Mesenchymal stem cell (in vitro differentiated cells and primary cell): ENCODE measurements at regions not wholly inside any gene's neighbourhood (a gene's known extent, or its start where the extent isn't known, plus 50 kb on each side); places are given as distances from the start of the nearest gene placed in this dataset.

Source experiments
- DNase-seq: peaks from one replicate; pipeline ENCODE4 v3.0.0-alpha.2; 2013
- H2AFZ ChIP-seq: one replicate; pipeline ENCODE4 v1.6.1; 2013; ENCODE audit warnings: low read depth, mild to moderate bottlenecking, control low read depth, inconsistent platforms, low read length, moderate library complexity
- H2AK5ac ChIP-seq: 2 replicates; pipeline ENCODE4 v1.6.1; 2013; ENCODE audit warnings: low read length, moderate library complexity, mild to moderate bottlenecking, inconsistent platforms; ENCODE audit not compliant: severe bottlenecking
- H2BK120ac ChIP-seq: one replicate; pipeline ENCODE4 v1.6.1; 2013; ENCODE audit warnings: low read depth, mild to moderate bottlenecking, inconsistent platforms, low read length, moderate library complexity
- H2BK12ac ChIP-seq, 2 experiments: one replicate each; pipeline ENCODE4 v1.6.1; 2013; ENCODE audit warnings: inconsistent platforms in 2 of 2, low read length in 2 of 2, mild to moderate bottlenecking in 2 of 2, moderate library complexity in 2 of 2, control low read depth in 1 of 2
- H2BK15ac ChIP-seq: one replicate; pipeline ENCODE4 v1.6.1; 2013; ENCODE audit warnings: mild to moderate bottlenecking, low read depth, inconsistent platforms; ENCODE audit not compliant: poor library complexity, severe bottlenecking
- H2BK5ac ChIP-seq: 2 replicates; pipeline ENCODE4 v1.6.1; 2013; ENCODE audit warnings: low read depth, mild to moderate bottlenecking, low read length, control low read depth, inconsistent platforms; ENCODE audit not compliant: poor library complexity, severe bottlenecking
- H3K14ac ChIP-seq, 2 experiments: one replicate each; pipeline ENCODE4 v1.6.1; 2013; ENCODE audit warnings: inconsistent platforms in 2 of 2, low read length in 2 of 2, control low read depth in 1 of 2, mild to moderate bottlenecking in 1 of 2, moderate library complexity in 1 of 2
- H3K18ac ChIP-seq, 2 experiments: one replicate each; pipeline ENCODE4 v1.6.1; 2013; ENCODE audit warnings: inconsistent platforms in 2 of 2, low read length in 2 of 2, control low read depth in 1 of 2, low read depth in 1 of 2, mild to moderate bottlenecking in 1 of 2
- H3K23ac ChIP-seq, 2 experiments: one replicate each; pipeline ENCODE4 v1.6.1; 2013; ENCODE audit warnings: inconsistent platforms in 2 of 2, low read length in 2 of 2, mild to moderate bottlenecking in 2 of 2, moderate library complexity in 2 of 2, control low read depth in 1 of 2
- H3K27ac ChIP-seq: 2 replicates; pipeline ENCODE4 v1.5.1; 2013; ENCODE audit warnings: mild to moderate bottlenecking, moderate library complexity, low read length, control low read depth, inconsistent platforms; ENCODE audit not compliant: poor library complexity, severe bottlenecking
- H3K27me3 ChIP-seq, 2 experiments: 2 replicates each; pipeline versions ENCODE4 v1.6.1 to v1.7.0; 2013; ENCODE audit warnings: low read length in 2 of 2, mild to moderate bottlenecking in 2 of 2, moderate library complexity in 2 of 2, control low read depth in 1 of 2, inconsistent platforms in 1 of 2; ENCODE audit not compliant: control insufficient read depth in 1 of 2, insufficient read depth in 1 of 2
- H3K36me3 ChIP-seq, 2 experiments: 2 replicates each; pipeline versions ENCODE4 v1.6.1 to v1.7.0; 2013; ENCODE audit warnings: low read length in 2 of 2, control low read depth in 1 of 2, inconsistent platforms in 1 of 2, low read depth in 1 of 2, mild to moderate bottlenecking in 1 of 2; ENCODE audit not compliant: insufficient read depth in 2 of 2, control insufficient read depth in 1 of 2
- H3K4ac ChIP-seq, 2 experiments: one replicate each; pipeline ENCODE4 v1.6.1; 2013; ENCODE audit warnings: inconsistent platforms in 2 of 2, low read length in 2 of 2, mild to moderate bottlenecking in 2 of 2, moderate library complexity in 2 of 2, control low read depth in 1 of 2, low read depth in 1 of 2
- H3K4me1 ChIP-seq: 2 replicates; pipeline ENCODE4 v1.6.1; 2013; ENCODE audit warnings: low read depth, low read length, control low read depth; ENCODE audit not compliant: control insufficient read depth, insufficient read depth
- H3K4me2 ChIP-seq: 2 replicates; pipeline ENCODE4 v1.6.1; 2013; ENCODE audit warnings: low read length, mild to moderate bottlenecking, inconsistent platforms; ENCODE audit not compliant: poor library complexity, severe bottlenecking
- H3K4me3 ChIP-seq, 2 experiments: 2 replicates each; pipeline versions ENCODE4 v1.5.1 to v1.7.0; 2013; ENCODE audit warnings: low read length in 2 of 2, mild to moderate bottlenecking in 2 of 2, control low read depth in 1 of 2, low read depth in 1 of 2; ENCODE audit not compliant: insufficient read depth in 1 of 2
- H3K79me1 ChIP-seq: replicated peaks from 2 replicates; pipeline ENCODE4 v1.6.1; 2013; ENCODE audit warnings: mild to moderate bottlenecking, control low read depth, low read length, inconsistent platforms; ENCODE audit not compliant: poor library complexity, severe bottlenecking
- H3K9ac ChIP-seq: 2 replicates; pipeline ENCODE4 v1.7.0; 2013; ENCODE audit warnings: mild to moderate bottlenecking, low read length, moderate library complexity
- H3K9me3 ChIP-seq: 2 replicates; pipeline ENCODE4 v1.7.0; 2013; ENCODE audit warnings: mild to moderate bottlenecking, low read length; ENCODE audit not compliant: control insufficient read depth
- H4K8ac ChIP-seq: one replicate; pipeline ENCODE4 v1.6.1; 2013; ENCODE audit warnings: inconsistent platforms, mild to moderate bottlenecking, low read length, moderate library complexity
- H4K91ac ChIP-seq: one replicate; pipeline ENCODE4 v1.6.1; 2013; ENCODE audit warnings: mild to moderate bottlenecking, low read length, inconsistent platforms
- WGBS: methylation state at CpG from one replicate; pipeline ENCODE4 v1.1.7; 2013; ENCODE audit warnings: mixed read lengths; 5-methylcytosine and 5-hydroxymethylcytosine counted together

GRCh38 chr17:55570391-55570790 is 59.1 kb upstream of the SMIM36 start:
- H2BK120ac ChIP-seq, result no peak overlapping the region
- H2AK5ac ChIP-seq, result no peak overlapping the region
- peak overlapping the region in 1 of 2 experiments; percentile 35 for H3K14ac ChIP-seq
- H2AFZ ChIP-seq, result no peak overlapping the region
- no peaks in the 10 kb centered on the region for H3K79me1 ChIP-seq
- peak overlapping the region in 1 of 2 experiments; percentile 46 for H3K4ac ChIP-seq
- H3K9me3 ChIP-seq, result no peaks in the 10 kb centered on the region
- DNase-seq, result no peak
- H3K4me2 ChIP-seq, result no peak overlapping the region
- no peaks in the 10 kb centered on the region for H3K36me3 ChIP-seq
- H3K4me3 ChIP-seq, result no peak overlapping the region
- peak overlapping the region in 1 of 2 experiments; percentile 46 for H3K18ac ChIP-seq
- H4K8ac ChIP-seq, result peak overlapping the region; percentile 64
- no peak overlapping the region for H3K27ac ChIP-seq
- H3K27me3 ChIP-seq, result peaks cover 0 to 5% of the 10 kb centered on the region in 2 experiments
- H2BK15ac ChIP-seq, result no peak overlapping the region
- H3K4me1 ChIP-seq, result no peaks in the 10 kb centered on the region
- 93% methylated on average over 6 of the region's 6 CpGs for WGBS
- H3K9ac ChIP-seq, result no peak overlapping the region
- H4K91ac ChIP-seq, result peak overlapping the region; percentile 11
- H2BK12ac ChIP-seq, result peak overlapping the region in 1 of 2 experiments; percentile 77
- H3K23ac ChIP-seq, result peak overlapping the region in 1 of 2 experiments; percentile 83
- no peak overlapping the region for H2BK5ac ChIP-seq

- Histone ChIP-seq H2BK5ac (no peak overlapping the region), H3K9ac (peak overlapping the region; percentile 15), H3K4me2 (no peak overlapping the region), H3K36me3 (no peaks in the 10 kb centered on the region), H3K27me3 (peaks cover 0 to 5% of the 10 kb centered on the region in 2 experiments), H3K4me1 (no peaks in the 10 kb centered on the region), H3K27ac (no peak overlapping the region), H3K4me3 (peak overlapping the region in 1 of 2 experiments; percentile 25), H2BK120ac (no peak overlapping the region), H4K91ac (no peak overlapping the region), H2AFZ (no peak overlapping the region), H4K8ac (peak overlapping the region; percentile 30), H3K9me3 (no peaks in the 10 kb centered on the region), H3K4ac (no peak overlapping the region), H2BK15ac (no peak overlapping the region), H3K18ac (peak overlapping the region in 1 of 2 experiments; percentile 41), H3K79me1 (no peaks in the 10 kb centered on the region), H3K14ac (no peak overlapping the region), H3K23ac (no peak overlapping the region), H2BK12ac (no peak overlapping the region), H2AK5ac (no peak overlapping the region)
- DNase-seq, result no peak
- WGBS, result 58% methylated on average over 4 of the region's 6 CpGs
Measured at GRCh38 chr17:55567240-55568214, 56.3 kb upstream of the SMIM36 start.

- no peak overlapping the region for H2AK5ac ChIP-seq
- no peak overlapping the region for H4K8ac ChIP-seq
- H3K4me1 ChIP-seq, result no peaks in the 10 kb centered on the region
- H2BK15ac ChIP-seq, result no peak overlapping the region
- no peaks in the 10 kb centered on the region for H3K36me3 ChIP-seq
- no peak overlapping the region for H3K14ac ChIP-seq
- H2AFZ ChIP-seq, result no peak overlapping the region
- H2BK12ac ChIP-seq, result no peak overlapping the region
- no peak overlapping the region for H2BK120ac ChIP-seq
- H3K18ac ChIP-seq, result no peak overlapping the region
- H3K9ac ChIP-seq, result no peak overlapping the region
- DNase-seq, result no peak
- H3K23ac ChIP-seq, result no peak overlapping the region
- H3K4ac ChIP-seq, result no peak overlapping the region
- H3K4me3 ChIP-seq, result no peak overlapping the region
- no peak overlapping the region for H3K27ac ChIP-seq
- no peak overlapping the region for H3K4me2 ChIP-seq
- H3K79me1 ChIP-seq, result no peaks in the 10 kb centered on the region
- WGBS, result 94% methylated on average over 2 of the region's 2 CpGs
- no peak overlapping the region for H4K91ac ChIP-seq
- H3K9me3 ChIP-seq, result no peaks in the 10 kb centered on the region
- H2BK5ac ChIP-seq, result no peak overlapping the region
- H3K27me3 ChIP-seq, result peaks cover 0 to 5% of the 10 kb centered on the region in 2 experiments
Measured at GRCh38 chr17:55564081-55564480, 52.8 kb upstream of the SMIM36 start.

- H3K4me3 ChIP-seq, result no peak overlapping the region
- H2BK15ac ChIP-seq, result no peak overlapping the region
- no peaks in the 10 kb centered on the region for H3K79me1 ChIP-seq
- H3K9me3 ChIP-seq, result no peaks in the 10 kb centered on the region
- H2BK5ac ChIP-seq, result no peak overlapping the region
- no peak overlapping the region for H2BK120ac ChIP-seq
- H3K4me1 ChIP-seq, result no peaks in the 10 kb centered on the region
- no peak overlapping the region for H3K9ac ChIP-seq
- no peak overlapping the region for H4K91ac ChIP-seq
- no peak overlapping the region for H3K23ac ChIP-seq
- H3K4me2 ChIP-seq, result no peak overlapping the region
- H3K18ac ChIP-seq, result no peak overlapping the region
- H2AK5ac ChIP-seq, result no peak overlapping the region
- H4K8ac ChIP-seq, result no peak overlapping the region
- no peak overlapping the region for H3K14ac ChIP-seq
- WGBS, result no CpG with 5 or more reads among the region's 1 CpG
- DNase-seq, result no peak
- peaks cover 0 to 5% of the 10 kb centered on the region in 2 experiments for H3K27me3 ChIP-seq
- H2BK12ac ChIP-seq, result no peak overlapping the region
- no peak overlapping the region for H3K27ac ChIP-seq
- H3K4ac ChIP-seq, result no peak overlapping the region
- H2AFZ ChIP-seq, result no peak overlapping the region
- no peaks in the 10 kb centered on the region for H3K36me3 ChIP-seq
Measured at GRCh38 chr17:55563363-55563762, 52.1 kb upstream of the SMIM36 start.
